Suprapubic skin (tissue), 4 donors: ENCODE measurements at regions not wholly inside any gene's neighbourhood (a gene's known extent, or its start where the extent isn't known, plus 50 kb on each side); places are given as distances from the start of the nearest gene placed in this dataset.

Experiments used
- EP300 ChIP-seq: sonication (generic); formaldehyde crosslinking; IDR thresholded peaks from one replicate; pipeline ENCODE4 v1.6.1; 2017; ENCODE audit warnings: antibody characterized with exemption
- POLR2A ChIP-seq, 2 donors: fragments of 450-650 bp; IDR thresholded peaks; one replicate each; pipeline ENCODE4 v1.6.1; 2017; ENCODE audit warnings: antibody characterized with exemption in 2 of 2, mild to moderate bottlenecking in 2 of 2, moderate library complexity in 2 of 2
- POLR2AphosphoS5 ChIP-seq, 3 donors: sonication (generic); formaldehyde crosslinking; IDR thresholded peaks; one replicate each; pipeline ENCODE4 v1.6.1; 2017; ENCODE audit warnings: antibody characterized with exemption in 3 of 3
- TF ChIP-seq, protein P1 (sequence below), 2 donors: fragments of 200-600 bp in 1 of 2; fragments of 450-650 bp in 1 of 2; sonication (generic) in 1 of 2; IDR thresholded peaks; one replicate each; pipeline ENCODE4 v1.5.1; 2016 to 2019; ENCODE audit warnings: antibody characterized with exemption in 2 of 2, mild to moderate bottlenecking in 1 of 2, moderate library complexity in 1 of 2

DNA sequence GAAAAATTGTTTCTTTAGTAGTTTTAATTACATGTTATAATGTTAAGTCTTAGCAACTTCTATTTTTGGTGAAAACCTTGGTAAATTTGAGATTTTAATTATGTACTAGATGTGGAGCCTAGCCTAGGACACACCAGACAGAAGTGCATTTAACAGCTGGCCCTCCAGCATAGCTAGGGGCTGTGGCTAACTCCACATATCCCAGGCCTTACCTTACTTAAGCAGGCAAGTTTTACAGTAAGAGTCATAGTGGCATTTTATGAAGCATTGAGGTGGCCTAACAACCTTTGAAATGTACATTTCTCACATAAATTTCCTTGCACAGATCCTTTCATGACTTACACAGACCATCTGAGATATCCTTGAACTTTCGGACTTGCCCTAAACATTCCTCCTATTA is 71.6 kb upstream of the C4orf54 start:
- TF ChIP-seq, protein P1, sequence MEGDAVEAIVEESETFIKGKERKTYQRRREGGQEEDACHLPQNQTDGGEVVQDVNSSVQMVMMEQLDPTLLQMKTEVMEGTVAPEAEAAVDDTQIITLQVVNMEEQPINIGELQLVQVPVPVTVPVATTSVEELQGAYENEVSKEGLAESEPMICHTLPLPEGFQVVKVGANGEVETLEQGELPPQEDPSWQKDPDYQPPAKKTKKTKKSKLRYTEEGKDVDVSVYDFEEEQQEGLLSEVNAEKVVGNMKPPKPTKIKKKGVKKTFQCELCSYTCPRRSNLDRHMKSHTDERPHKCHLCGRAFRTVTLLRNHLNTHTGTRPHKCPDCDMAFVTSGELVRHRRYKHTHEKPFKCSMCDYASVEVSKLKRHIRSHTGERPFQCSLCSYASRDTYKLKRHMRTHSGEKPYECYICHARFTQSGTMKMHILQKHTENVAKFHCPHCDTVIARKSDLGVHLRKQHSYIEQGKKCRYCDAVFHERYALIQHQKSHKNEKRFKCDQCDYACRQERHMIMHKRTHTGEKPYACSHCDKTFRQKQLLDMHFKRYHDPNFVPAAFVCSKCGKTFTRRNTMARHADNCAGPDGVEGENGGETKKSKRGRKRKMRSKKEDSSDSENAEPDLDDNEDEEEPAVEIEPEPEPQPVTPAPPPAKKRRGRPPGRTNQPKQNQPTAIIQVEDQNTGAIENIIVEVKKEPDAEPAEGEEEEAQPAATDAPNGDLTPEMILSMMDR (IDR thresholded peaks at IDR 0.05) = no peak
- TF ChIP-seq POLR2AphosphoS5 (IDR thresholded peaks at IDR 0.05) (no peak), POLR2A (IDR thresholded peaks at IDR 0.05) (no peak), EP300 (no peak)
